IMR-90 (cell line): ENCODE measurements at regions not wholly inside any gene's neighbourhood (a gene's known extent, or its start where the extent isn't known, plus 50 kb on each side); places are given as distances from the start of the nearest gene placed in this dataset.

Source experiments
- ATAC-seq: fragments of 200-7000 bp; cut with Tn5 transposase; 2 replicates; pipeline ENCODE4 v1.9.1; 2020; ENCODE audit warnings: low read depth, mild to moderate bottlenecking, moderate library complexity
- BruUV-seq: library from RNA; stranded (reverse); fragments of 400-500 nt; replicated peaks from 2 replicates; lab custom pipeline; 2021; lab: Mats Ljungman, UMichigan
- CTCF ChIA-PET: fragments of 300-600 bp; formaldehyde crosslinking; extraction: SDS; loops from one replicate; lab custom pipeline; 2021; ENCODE audit warnings: antibody characterized with exemption; lab: Yijun Ruan, JAX
- POLR2A ChIA-PET: fragments of 300-600 bp; sonication (Branson Sonifier 250); formaldehyde crosslinking; loops from one replicate; lab custom pipeline; 2022; ENCODE audit warnings: antibody characterized with exemption; ENCODE audit not compliant: unreplicated experiment; lab: Charles Lee
- DNase-seq: peaks from one replicate; pipeline ENCODE4 v3.0.0; 2013
- H2AFZ ChIP-seq: replicated peaks from 2 replicates; pipeline ENCODE3; 2013; ENCODE audit warnings: low read length, mild to moderate bottlenecking; ENCODE audit not compliant: poor library complexity
- H2AK5ac ChIP-seq: 2 replicates; pipeline ENCODE4 v1.6.1; 2013; ENCODE audit warnings: low read depth, low read length, inconsistent platforms
- H2AK9ac ChIP-seq: replicated peaks from 2 replicates; pipeline ENCODE3; 2013; ENCODE audit warnings: mild to moderate bottlenecking, low read depth, low read length, moderate library complexity; ENCODE audit not compliant: poor library complexity
- H2BK120ac ChIP-seq: 2 replicates; pipeline ENCODE4 v1.6.1; 2013; ENCODE audit warnings: low read depth, low read length, inconsistent platforms
- H2BK15ac ChIP-seq: 3 replicates; pipeline ENCODE4 v1.6.1; 2013; ENCODE audit warnings: low read depth, low read length, inconsistent platforms
- H2BK20ac ChIP-seq: 2 replicates; pipeline ENCODE4 v1.6.1; 2013; ENCODE audit warnings: low read depth, mild to moderate bottlenecking, inconsistent platforms, low read length, moderate library complexity
- H2BK5ac ChIP-seq: 2 replicates; pipeline ENCODE4 v1.6.1; 2013; ENCODE audit warnings: mild to moderate bottlenecking, low read depth, low read length, inconsistent platforms; ENCODE audit not compliant: poor library complexity, severe bottlenecking
- H3K14ac ChIP-seq: replicated peaks from 2 replicates; pipeline ENCODE4 v1.6.1; 2013; ENCODE audit warnings: low read depth, low read length, inconsistent platforms
- H3K18ac ChIP-seq: 2 replicates; pipeline ENCODE4 v1.6.1; 2013; ENCODE audit warnings: low read depth, low read length, control low read depth
- H3K23ac ChIP-seq: 2 replicates; pipeline ENCODE4 v1.6.1; 2013; ENCODE audit warnings: low read depth, low read length, inconsistent platforms
- H3K27ac ChIP-seq: 2 replicates; pipeline ENCODE4 v1.5.1; 2013; ENCODE audit warnings: mild to moderate bottlenecking, control low read depth, low read length; ENCODE audit not compliant: insufficient read depth
- H3K27me3 ChIP-seq: 2 replicates; pipeline ENCODE4 v1.6.1; 2013; ENCODE audit warnings: low read length; ENCODE audit not compliant: control insufficient read depth, insufficient read depth
- H3K36me3 ChIP-seq: 2 replicates; pipeline ENCODE4 v1.6.1; 2013; ENCODE audit warnings: low read length, mixed read lengths; ENCODE audit not compliant: control insufficient read depth, insufficient read depth
- H3K4ac ChIP-seq: 2 replicates; pipeline ENCODE4 v1.6.1; 2013; ENCODE audit warnings: low read depth, low read length, inconsistent platforms
- H3K4me1 ChIP-seq: 2 replicates; pipeline ENCODE4 v1.6.1; 2013; ENCODE audit warnings: low read length, mixed read lengths; ENCODE audit not compliant: control insufficient read depth, insufficient read depth
- H3K4me2 ChIP-seq: 2 replicates; pipeline ENCODE4 v1.6.1; 2013; ENCODE audit warnings: low read depth, mild to moderate bottlenecking, control low read depth, low read length, moderate library complexity
- H3K4me3 ChIP-seq: 2 replicates; pipeline ENCODE4 v1.5.1; 2013; ENCODE audit warnings: low read depth, mild to moderate bottlenecking, control low read depth, low read length, moderate library complexity; ENCODE audit not compliant: insufficient read depth
- H3K56ac ChIP-seq: 2 replicates; pipeline ENCODE4 v1.6.1; 2013; ENCODE audit warnings: low read length, inconsistent platforms; ENCODE audit not compliant: insufficient read depth; ENCODE audit errors: extremely low read depth
- H3K79me1 ChIP-seq, 2 experiments: 2 replicates each; pipeline ENCODE4 v1.6.1; 2013; ENCODE audit warnings: low read length in 2 of 2, inconsistent platforms in 1 of 2, low read depth in 1 of 2
- H3K9ac ChIP-seq: 2 replicates; pipeline ENCODE4 v1.6.1; 2013; ENCODE audit warnings: low read depth, low read length, control low read depth
- H3K9me1 ChIP-seq: 2 replicates; pipeline ENCODE4 v1.6.1; 2013; ENCODE audit warnings: low read length, inconsistent platforms; ENCODE audit not compliant: insufficient read depth
- H3K9me3 ChIP-seq: 2 replicates; pipeline ENCODE4 v1.6.1; 2013; ENCODE audit warnings: low read length; ENCODE audit not compliant: control insufficient read depth, insufficient read depth
- H4K20me1 ChIP-seq: 2 replicates; pipeline ENCODE4 v1.6.1; 2013; ENCODE audit warnings: low read length, inconsistent platforms; ENCODE audit not compliant: insufficient read depth
- H4K5ac ChIP-seq: 2 replicates; pipeline ENCODE4 v1.6.1; 2013; ENCODE audit warnings: mild to moderate bottlenecking, low read depth, low read length, control low read depth
- H4K8ac ChIP-seq, 2 experiments: 2 replicates each; pipeline ENCODE4 v1.6.1; 2013; ENCODE audit warnings: low read depth in 2 of 2, low read length in 2 of 2, control low read depth in 1 of 2, inconsistent platforms in 1 of 2
- H4K91ac ChIP-seq: 2 replicates; pipeline ENCODE4 v1.6.1; 2013; ENCODE audit warnings: low read depth, low read length, inconsistent platforms; ENCODE audit not compliant: insufficient read depth
- FOS ChIP-seq: fragments of 150-350 bp; IDR thresholded peaks from 2 replicates; pipeline ENCODE4 v1.6.1; 2016; ENCODE audit warnings: low read depth, low read length
- MAZ ChIP-seq: IDR thresholded peaks from 2 replicates; pipeline ENCODE4 v1.6.1; 2012; ENCODE audit warnings: low read depth, mild to moderate bottlenecking, low read length, improper control_type of control experiment, moderate library complexity, borderline replicate concordance
- NFE2L2 ChIP-seq: fragments of 150-350 bp; IDR thresholded peaks from 2 replicates; pipeline ENCODE4 v1.6.1; 2016; ENCODE audit warnings: low read depth, mild to moderate bottlenecking, low read length
- WGBS, 2 experiments: methylation state at CpG; one replicate each; pipeline versions ENCODE4 v1.1.5 to v1.1.7; 2013; ENCODE audit warnings: missing lambda C conversion rate in 2 of 2; ENCODE audit not compliant: insufficient read length in 1 of 2; ENCODE audit errors: extremely low coverage in 2 of 2; 5-methylcytosine and 5-hydroxymethylcytosine counted together
- dilution Hi-C: fragments of 300-500 bp; cut with HindIII; formaldehyde crosslinking; loops from one replicate; pipeline ENCODE4 v1.14.3; 2018; ENCODE audit warnings: low sequenced_read_pairs; ENCODE audit not compliant: unreplicated experiment
- in situ Hi-C: fragments of 300-500 bp; cut with MboI; formaldehyde crosslinking; loops from 3 replicates; pipeline ENCODE4 v1.14.3; 2019; ENCODE audit warnings: low sequenced_read_pairs, inconsistent platforms, mixed read lengths
- intact Hi-C: fragments of 100-400 bp; cut with micrococcal nuclease; formaldehyde crosslinking; loops from 2 replicates; pipeline ENCODE4 v1.10.0; 2022

DNA sequence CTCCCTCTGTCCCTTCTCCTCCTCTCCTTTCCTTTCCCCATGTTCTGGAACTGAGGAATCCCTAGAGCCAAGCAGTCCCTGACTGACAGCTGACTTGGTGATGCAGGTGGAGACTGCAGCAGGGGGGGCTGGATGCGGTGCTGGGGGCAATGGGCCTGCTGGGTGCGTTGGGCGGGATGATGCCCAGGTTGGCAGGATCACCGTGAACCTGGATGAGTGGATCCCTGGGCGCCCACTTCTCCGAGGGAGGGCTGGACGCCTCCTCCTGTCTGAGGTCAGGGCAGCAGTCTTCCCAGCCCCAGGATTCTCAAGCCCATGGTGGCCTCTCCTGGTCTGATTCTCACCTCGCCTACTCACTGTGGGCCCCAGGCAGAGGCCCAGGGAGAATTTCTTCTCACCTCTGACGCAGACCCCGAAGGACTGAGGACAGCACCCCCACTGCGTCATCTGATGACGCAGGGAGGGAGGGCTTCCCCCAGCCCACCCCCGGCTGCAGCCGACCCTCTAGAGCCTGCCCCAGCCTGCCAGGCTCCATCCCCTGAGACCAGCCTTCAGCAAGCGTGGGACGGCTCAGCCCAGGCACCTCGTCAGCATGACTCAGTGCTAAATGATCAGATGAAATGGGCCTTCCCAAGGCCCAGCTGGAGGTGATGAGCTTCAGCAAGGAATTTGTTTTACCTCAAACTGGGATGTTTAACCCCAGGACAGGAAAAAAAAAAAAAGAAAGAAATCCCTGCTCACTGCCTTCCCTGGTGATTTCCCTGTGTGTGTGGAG, 188.0 kb upstream of the TNRC6C start:
- no peak overlapping the region for H3K4me2 ChIP-seq
- WGBS, 2 experiments, result 75% methylated on average over 8 of the region's 17 CpGs; no CpG with 5 or more reads in 1 of the 2 experiments
- H3K27ac ChIP-seq, result no peak overlapping the region
- H2AFZ ChIP-seq, result no peak overlapping the region
- ATAC-seq, result peak; percentile 65
- no peak overlapping the region for H2BK120ac ChIP-seq
- no peak overlapping the region for H2AK5ac ChIP-seq
- H3K36me3 ChIP-seq, result no peaks in the 10 kb centered on the region
- TF ChIP-seq NFE2L2, result peak; percentile 80
- peak; percentile 29; the same call in 1 of the 2 replicates for TF ChIP-seq FOS
- no peak for TF ChIP-seq MAZ
- no peaks in the 10 kb centered on the region for H3K79me1 ChIP-seq
- H3K18ac ChIP-seq, result no peak overlapping the region
- no peaks in the 10 kb centered on the region for H3K4me1 ChIP-seq
- H3K14ac ChIP-seq, result no peak overlapping the region
- no peak overlapping the region for H3K9ac ChIP-seq
- no peak overlapping the region for H3K4ac ChIP-seq
- H4K91ac ChIP-seq, result no peak overlapping the region
- H4K20me1 ChIP-seq, result no peaks in the 10 kb centered on the region
- H2BK20ac ChIP-seq, result no peak overlapping the region
- BruUV-seq, result no TSS peak
- H3K56ac ChIP-seq, result no peak overlapping the region
- peak; percentile 79 for DNase-seq
- H4K8ac ChIP-seq, result no peak overlapping the region
- H3K27me3 ChIP-seq, result peaks cover 38% of the 10 kb centered on the region
- H3K23ac ChIP-seq, result no peak overlapping the region
- H3K9me3 ChIP-seq, result no peaks in the 10 kb centered on the region
- no peak overlapping the region for H4K5ac ChIP-seq
- H2BK15ac ChIP-seq, result no peak overlapping the region
- ChIA-PET CTCF (no interaction called here), POLR2A (no interaction called here)
- no peak overlapping the region for H2BK5ac ChIP-seq
- intact Hi-C loops, result no loop called here
- dilution Hi-C loops, result no loop called here
- no peak overlapping the region for H2AK9ac ChIP-seq
- in situ Hi-C loops, result no loop called here
- H3K4me3 ChIP-seq, result no peak overlapping the region
- H3K9me1 ChIP-seq, result no peaks in the 10 kb centered on the region
